Midbrain (tissue), 1 donor: ENCODE measurements at regions not wholly inside any gene's neighbourhood (a gene's known extent, or its start where the extent isn't known, plus 50 kb on each side); places are given as distances from the start of the nearest gene placed in this dataset.

Source experiments
- DNase-seq: peaks from one replicate; lab custom pipeline; 2025; lab: John Stamatoyannopoulos, UW

DNA sequence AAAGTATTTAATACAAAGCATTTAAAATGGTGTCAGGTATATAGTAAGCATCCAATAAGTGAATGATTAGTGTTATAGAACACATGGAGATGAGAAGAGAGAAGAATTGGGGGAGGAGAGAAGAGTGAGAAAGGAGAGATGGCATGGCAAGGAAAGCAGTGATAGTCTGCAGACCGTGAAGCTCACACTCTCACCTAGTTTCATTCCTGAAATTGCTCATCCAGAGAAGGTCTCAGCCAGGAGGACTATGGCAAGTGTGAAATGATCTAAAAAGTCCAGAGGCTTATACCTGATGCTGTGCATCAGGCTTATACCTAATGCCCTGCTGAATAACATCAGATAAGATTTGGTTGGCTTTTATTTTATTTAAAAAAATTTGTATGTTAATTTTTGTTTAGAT is 351.6 kb upstream of the KLF12 start:
- DNase-seq = no peak

DNA sequence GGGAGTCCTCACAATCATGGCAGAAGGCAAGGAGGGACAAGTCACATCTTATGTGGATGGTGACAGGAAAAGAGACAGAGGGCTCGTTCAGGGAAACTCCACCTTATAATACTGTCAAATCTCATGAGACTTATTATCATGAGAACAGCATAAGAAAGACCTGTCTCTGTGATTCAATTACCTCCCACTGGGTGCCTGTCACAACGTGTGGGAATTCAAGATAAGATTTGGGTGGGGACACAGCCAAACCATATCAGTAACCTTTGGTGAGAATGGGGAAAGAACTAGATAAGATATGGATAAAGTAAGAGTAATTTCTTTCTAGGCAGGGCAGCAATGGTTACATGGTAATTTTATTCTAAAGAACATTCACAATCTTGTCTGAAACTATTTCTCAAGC is 344.9 kb upstream of the KLF12 start:
- DNase-seq = no peak

DNA sequence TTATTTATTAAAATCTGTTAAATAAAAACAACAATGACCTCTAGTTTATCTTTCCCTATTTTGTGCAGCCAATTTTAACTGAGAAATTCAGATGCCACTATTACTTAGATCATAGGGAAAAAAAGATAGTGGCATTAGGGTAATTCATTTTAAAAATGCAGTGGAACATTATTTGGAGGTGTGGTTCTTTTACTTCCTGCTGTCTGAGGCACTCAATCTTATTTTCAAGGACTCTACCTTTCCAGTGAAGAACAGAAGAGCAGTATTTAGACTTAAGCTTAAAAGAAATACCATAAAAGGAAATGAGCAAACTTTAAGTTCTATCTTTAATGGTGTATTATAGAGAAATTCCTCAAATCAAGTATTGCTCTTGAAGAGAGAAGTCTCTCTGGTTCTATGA is 342.6 kb upstream of the KLF12 start:
- no peak for DNase-seq

DNA sequence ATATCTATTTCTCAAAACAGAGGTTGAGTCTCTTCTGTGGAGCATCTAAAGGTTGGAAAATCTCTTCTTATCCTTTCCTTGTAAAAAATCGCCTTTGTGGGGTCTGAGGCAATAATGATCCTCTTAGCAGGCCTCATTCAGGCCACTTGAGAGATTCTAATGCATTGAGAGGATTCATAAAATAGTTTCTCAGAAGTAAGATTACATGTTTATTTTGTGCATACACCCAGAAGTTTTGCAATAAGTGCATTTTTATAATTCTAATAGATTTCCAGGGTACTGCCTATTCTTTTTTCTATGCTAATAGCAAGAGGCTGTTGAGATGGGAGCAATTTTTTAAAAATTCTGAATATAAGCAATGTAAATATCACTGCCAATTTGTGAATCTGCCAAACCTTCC is 342.2 kb upstream of the KLF12 start:
- no peak for DNase-seq

DNA sequence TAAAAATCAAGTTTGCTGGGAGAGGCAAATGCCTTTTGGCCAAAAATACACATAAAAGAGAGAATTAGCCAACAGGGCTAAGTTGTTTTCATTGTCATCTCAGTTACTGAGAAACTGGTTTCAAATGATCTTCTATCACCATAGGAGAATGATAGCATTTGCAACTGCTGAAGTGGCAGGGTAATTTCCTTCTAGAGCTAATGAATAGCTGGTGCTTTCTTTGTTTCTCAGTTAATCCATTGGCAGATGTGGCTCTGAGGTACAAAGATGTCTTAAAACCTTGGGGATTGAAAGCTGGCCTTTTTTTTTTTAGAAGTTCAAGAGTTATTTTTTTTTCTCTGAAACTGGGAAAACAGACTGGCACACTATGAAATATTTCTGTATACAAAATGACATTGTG is 332.7 kb upstream of the KLF12 start:
- DNase-seq = no peak

DNA sequence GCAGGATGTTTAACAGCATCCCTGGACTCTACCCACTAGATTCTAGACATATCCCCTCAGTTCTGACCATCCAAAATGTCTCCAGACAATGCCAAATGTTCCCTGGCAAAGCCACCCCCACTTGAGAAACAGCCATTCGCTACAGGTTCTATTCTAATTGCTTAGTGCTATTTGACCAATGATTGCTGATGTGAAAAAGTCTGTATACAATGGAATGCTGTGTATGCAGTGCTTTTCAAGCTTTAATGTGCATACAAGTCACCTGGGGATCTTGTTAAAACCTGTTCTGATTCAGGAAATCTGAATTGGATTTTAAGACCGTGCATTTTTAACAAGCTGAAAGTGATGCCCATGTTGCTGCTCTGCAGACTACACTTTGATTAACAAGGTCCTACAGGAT is 331.8 kb upstream of the KLF12 start:
- DNase-seq = no peak

DNA sequence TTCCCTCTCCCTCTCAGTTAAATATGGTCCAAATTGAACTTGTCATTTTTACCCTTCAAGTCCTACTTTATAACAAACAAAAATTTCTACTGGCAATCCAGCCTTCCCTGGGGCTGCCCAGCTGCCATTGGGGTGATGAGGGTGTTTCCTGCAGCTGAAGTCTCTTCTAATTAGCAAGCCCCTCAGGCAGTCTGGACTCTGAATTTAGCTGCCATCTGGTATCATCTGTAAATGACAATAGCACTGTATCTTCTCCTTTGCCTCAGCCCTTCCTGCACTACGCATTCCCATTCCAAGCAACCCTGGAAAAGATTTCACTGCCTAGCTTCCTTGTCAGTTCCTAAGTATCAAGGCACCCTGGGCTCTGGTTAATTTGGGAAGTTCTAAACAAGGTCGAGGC is 331.1 kb upstream of the KLF12 start:
- no peak for DNase-seq

DNA sequence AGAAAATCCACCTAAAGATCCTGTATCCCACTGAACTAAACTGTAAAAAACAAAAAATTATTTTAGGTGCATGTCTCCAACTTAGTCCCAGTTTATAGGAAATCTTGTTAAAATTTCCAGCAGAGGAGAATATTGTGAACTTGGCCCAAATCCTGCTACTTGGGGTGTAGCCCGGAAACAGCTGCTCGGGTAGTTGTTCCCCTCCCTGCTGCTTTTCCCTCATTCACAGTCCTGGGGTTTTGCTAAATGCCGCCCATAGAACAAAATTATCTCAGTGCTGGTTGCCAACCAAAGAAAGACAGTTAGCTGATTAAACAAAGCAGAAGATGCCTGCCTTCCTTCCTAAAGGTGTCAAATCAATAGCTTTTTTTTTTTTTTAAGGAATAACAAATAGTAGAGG is 330.5 kb upstream of the KLF12 start:
- no peak for DNase-seq

DNA sequence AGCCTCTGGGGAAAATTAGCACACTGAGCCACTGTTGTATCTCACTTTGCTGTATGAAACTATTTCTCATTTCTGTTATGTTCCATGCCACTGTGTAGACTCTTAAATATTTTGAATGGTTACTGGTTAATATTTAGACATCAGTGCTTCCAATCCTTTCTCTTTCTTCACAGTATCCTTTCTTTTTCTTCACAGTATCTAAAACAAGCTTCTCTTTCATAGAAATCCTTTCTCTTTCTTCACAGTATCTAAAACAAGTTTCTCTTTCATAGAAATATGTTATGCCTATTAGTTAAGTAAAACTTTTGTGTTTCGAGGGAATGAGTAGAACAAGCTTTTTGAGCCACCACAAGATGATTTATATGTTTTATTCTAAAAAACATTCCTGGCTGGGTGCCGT is 326.8 kb upstream of the KLF12 start:
- no peak for DNase-seq

DNA sequence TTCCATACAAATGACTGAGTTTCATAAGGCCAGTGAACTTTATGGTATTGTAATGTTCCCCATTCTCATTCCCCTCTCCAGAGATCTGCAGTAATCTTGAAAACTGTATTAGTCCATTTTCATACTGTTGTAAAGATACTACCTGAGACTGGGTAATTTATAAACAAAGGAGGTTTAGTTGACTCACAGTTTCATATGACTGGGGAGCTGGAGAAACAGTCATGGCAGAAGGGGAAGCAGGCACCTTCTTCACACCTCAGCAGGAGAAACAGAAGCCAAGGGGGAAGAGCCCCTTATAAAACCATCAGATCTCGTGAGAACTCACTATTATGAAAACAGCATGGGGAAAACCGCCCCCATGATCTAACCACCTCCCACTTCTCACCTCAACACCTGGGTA is 318.7 kb upstream of the KLF12 start:
- DNase-seq = no peak

DNA sequence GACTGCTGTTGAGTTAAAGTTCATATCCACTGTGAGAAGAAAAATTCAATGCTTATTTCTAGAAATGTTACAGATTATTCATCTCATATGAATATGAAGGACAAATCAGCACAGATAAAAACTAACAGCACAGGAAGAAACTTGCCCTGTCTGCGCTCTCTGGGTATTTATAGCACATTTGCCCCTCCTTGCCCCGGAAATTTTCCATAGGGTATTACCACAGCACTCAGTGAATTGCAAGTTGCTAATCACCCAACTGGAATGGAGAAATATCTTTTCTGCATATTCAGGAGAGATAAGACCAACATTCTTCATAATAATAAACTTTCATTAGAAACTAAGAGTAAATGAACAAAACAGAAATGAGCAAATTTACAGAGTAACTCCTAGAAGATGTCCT is 318.0 kb upstream of the KLF12 start:
- DNase-seq = no peak

DNA sequence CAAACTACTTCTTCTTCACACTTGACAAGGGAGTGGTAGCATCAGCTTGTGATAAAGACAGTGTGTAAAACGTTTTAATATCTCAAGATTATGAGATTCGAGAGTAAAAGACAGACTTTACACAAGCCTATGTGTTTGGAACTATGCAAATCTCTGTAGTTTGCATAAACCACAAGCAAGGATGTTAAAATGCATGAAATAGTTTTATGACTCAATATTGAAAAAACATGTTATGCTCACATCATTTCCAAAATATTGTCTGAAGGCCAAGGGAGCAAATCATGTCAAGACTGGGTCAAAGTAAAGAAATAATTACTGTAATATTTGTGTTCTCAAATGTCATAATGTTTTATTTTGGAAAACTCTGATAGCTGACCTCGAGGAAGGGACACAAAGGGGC is 316.8 kb upstream of the KLF12 start:
- DNase-seq = no peak

DNA sequence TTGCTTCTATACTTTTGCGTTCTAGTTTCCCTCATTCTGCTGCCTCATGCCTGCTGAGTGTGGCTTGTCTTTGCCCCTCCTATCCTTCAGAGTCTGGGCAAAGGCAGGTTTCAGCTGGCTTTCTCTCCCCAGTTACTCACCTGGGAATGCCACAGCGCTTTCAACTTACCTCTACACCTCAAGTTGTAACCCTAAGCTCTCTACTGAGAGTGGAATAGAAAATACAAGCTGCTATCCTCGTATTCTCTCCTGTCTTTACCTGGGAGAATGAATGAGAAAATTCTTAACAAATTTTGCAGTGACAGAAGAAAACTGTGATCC is 316.3 kb upstream of the KLF12 start:
- DNase-seq = no peak

DNA sequence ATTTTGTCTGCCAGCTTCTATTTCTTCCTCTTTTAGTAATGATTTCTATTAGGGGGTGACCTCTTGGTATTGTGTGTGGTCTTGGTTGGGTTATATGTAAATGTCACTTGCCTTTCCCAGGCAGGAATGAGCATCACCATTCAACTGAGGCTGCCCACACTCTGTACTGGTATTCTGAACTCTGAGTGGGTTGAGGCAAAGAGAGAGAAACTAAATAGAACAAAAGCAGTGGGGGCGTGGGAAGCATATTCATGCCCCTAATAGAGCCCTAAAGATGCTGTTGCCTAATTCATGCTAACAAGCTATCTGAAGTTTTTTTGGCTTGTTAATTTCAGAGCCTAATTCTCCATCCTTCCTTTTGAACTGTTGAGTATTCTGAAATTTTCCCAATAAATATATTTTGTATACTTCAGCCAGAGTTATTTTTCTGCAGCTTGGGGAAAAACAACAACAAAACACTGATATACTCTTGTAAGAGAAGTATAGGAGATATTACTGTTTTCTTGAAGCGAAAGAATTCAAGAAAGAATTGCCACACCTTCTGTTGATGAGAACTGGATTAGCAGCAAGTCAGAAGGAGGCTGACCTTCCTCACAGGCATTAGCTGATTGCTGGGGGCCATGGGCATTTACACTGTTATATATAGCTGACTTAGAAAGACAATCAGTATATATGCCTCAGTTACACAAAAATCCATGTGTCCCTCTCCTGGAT is 315.8 kb upstream of the KLF12 start:
- no peak for DNase-seq

DNA sequence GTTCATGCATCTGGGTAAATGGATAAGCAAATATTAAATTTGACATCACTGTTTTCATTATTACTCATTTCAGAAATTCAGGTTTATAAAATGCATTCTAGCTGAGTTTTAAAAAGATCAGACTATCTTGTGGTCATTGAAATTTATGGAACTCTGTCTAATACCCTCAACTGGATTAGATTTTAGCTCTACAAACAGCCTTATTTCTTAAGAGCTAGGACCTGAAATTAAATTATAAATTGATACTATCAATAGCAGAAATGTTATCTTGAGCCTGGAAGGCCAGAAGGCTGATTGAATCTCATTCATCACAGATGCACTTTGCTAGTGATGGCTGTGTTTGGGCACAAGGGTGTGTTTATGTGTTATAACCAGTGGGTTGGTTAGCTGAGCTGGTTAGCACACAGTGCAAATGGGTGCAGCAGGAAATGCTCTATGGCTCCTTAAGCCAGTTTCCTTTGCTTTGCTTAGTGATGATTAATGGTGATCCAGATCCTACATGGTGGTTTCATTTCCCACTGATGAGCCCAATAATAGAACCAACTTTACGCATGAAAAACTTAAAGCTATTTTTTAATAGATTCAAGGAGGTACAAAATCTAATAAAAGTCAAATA is 310.8 kb upstream of the KLF12 start:
- no peak for DNase-seq

DNA sequence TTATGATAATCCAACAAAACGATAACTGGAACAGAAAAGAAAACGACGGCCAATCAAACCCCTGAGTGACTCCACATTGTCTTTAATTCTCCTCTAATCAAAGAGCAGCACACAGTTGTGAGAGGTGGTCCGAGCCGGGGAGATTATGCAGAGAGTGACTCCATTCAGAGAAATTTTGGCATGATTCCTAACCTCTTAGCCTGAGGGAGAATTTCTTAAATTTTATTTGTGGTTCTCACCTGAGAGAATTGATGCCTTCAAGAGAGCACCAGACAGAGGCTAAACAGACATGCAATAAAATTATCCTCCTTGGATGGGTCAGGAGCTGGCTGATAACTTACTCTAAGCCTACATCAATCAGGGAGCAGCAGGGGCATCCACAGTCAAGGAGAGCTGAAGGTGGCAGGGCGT is 310.0 kb upstream of the KLF12 start:
- DNase-seq = no peak

DNA sequence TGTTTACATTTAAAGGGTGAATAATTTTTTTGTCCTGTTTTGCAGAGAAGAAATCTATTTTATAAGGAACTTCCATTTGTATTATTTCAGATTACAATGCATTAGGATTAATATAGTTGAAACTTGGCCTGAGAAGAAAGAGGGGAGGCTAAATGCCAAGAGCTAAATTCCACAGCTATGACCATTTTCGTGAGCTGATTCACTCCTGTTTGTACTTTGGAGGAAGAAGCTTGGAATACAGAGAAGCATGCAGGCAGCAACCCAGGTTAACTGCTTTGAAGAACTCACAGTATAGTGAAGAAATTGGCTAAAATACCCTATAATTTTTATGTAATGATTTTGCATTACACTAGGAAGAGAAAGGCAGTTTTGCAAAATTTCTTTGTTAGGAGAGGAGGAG is 309.4 kb upstream of the KLF12 start:
- DNase-seq = no peak

DNA sequence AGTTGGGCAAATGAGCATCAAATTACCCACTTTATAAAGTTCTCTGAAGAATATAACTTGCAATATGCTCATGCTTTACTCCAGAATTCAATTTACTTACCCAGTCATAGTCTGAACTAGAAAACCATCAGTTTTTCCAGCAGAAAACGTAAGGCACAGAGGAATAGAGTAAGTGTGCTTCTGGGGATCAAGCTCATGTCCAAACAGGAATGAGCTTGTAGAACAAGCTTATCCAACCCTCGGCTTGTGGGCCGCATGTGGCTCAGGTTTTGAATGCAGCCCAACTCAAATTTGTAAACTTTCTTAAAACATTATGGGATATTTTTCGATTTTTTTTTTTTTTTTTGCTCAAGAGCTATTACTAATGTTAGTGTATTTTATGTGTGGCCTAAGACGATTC is 308.5 kb upstream of the KLF12 start:
- DNase-seq = no peak

DNA sequence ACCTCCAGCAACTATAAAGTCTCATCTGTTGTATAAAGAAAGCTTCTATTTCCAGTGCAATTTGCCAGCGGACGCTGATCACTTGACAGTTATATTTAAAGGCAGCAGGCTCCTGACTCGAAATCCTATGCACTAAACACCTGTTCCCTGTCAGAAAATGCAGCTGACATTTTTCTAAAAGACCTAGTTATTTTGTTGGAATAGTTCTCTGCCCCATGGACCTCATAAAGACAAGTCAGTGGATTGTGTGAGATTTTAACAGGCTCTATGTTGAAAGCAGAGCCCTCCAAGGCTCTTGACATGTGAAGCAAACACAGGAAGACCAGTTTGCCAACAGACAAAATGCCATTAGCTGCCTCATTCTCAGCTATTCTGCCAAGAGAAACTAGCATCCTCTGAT is 304.7 kb upstream of the KLF12 start:
- DNase-seq = no peak

DNA sequence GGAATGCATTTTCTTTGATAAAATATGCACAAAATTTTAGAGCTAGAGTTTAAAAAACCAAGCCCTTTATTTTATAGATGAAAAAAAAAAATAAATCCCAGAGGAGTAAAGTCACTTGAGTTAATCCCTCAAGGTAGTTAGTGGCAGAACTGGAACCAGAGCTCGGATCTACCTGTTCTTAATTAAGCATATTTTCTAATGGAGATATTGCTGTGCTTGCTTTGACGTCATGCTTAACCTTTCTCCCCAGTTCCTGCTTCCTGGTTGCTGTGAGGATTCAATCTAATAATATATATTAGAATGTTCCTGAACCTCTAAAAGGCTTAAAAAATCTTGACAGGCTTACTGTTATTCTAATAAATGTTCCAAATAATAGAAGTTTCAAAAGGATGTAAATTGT is 300.6 kb upstream of the KLF12 start:
- no peak for DNase-seq

DNA sequence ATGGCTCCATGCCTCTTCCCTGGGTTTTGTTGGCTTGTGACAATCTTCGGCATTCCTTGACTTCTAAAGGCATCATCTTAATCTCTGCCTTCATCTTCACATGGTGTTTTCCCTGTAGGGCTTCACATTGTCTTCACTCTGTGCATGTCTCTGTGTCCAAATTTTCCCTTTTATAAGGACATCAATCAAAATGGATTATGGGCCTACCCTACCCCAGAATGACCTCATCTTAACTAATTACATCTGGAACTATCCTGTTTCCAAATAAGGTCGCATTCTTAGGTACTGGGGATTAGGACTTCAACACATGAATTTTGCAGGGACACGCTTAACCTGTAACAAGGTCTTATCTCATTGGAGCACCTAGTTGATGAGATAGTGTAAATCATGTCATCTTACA is 290.3 kb upstream of the KLF12 start:
- DNase-seq = no peak

DNA sequence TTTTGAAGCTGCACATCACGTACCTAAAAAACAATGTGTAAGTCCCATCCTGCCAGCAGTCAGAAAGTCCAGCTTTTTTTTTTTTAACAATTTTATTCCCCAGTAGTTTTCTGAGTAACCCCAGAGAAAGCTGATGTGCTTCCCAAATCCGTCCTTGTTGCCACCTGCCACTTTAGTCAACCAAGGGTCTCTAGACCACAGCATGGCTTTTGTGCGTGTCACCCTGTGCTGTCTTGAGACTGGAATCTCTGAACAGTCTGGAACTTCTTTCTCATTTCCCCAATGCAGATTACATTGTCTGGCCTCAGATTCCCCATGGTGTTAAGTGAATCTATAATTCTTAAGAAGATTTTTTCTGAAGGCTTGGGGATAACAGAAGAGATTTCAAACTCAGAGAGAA is 289.2 kb upstream of the KLF12 start:
- DNase-seq = no peak

DNA sequence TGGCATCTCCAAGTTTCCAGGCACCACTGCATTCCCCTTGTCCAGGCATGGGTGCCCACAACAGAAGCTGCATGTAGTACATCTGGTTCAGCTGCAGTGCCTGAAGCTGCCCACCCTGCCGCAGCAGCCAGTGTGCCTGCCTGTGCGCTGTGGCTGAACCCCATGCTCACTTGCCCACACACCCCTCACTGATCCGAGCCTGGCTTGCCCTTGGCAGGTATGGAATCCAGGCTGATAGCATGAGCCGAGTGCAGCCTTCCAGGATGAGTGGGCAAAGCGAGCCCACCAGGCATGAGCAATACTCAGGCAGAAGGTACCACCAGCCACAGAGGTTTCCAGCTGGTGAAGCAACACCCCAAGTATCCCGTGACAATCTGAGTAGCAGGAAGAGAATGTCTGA is 280.3 kb upstream of the KLF12 start:
- DNase-seq = no peak

DNA sequence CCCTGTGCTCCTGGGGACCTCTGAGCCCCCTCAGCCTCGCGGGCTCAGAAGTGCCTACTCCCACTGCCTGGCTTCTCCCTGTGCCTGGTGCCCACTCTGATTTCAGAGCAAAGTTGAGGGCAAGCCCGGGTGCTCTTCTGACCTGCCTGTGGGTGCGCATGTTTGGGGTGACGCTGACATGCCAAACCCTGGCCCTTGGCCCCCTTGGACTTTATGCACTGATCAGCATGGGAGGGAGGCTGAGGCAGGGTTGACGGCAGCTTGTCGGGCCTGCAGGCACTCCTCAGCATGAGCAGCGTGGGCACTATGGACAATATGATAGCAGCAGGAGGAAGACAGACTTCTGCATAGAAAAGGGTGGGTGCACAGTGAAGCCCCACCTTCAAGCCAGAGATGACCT is 279.3 kb upstream of the KLF12 start:
- no peak for DNase-seq

DNA sequence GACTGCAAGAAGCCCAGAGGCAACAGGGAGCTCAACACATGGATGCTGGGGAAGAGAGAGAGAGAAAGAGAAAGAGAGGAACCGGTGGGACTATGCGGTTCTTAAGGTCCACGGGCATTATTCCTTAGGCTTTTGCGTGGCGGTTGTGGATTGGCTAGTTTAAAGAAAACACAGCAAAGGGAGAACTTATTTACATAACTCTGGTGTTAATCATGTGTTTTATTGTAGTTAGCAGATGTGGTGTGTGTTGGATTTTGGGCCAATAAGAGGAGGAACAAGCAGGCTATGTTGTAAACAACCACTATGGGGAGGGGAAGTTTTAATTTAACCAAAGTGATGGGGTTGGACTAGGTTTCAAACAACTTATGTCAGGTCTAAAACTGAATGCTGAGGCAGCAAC is 275.3 kb upstream of the KLF12 start:
- no peak for DNase-seq
